ENCODE measurements at regions not wholly inside any gene's neighbourhood (a gene's known extent, or its start where the extent isn't known, plus 50 kb on each side); places are given as distances from the start of the nearest gene placed in this dataset.

DNA sequence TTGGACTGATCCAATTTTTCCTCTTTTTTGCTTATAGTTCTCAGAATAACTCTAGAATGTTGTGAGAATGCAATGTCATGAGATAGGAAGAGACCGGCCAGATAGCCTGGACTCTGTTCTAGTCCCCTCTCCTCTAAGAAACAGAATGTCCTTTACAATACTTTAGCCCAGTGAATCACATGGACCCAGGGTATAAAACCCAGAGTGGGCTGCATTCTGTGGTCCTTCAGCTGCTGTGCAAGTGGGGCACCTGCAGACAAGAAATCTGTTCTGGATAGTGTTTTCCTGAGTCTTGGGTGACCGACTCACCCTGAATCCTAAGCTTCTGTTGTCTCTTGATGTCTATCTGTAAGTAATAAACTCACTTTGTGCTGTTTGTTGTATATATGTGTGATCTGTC lies 368.6 kb upstream of the DPH6 start:
- intact Hi-C loops (cut with micrococcal nuclease) = no loop called here
- RAD21 ChIA-PET (ENCODE audit: low non-redundant PET in 1 of 2, low total read pairs in 2 of 2, uncharacterized antibody in 2 of 2, unreplicated experiment in 2 of 2) = no interaction called here
- CTCF ChIA-PET = no interaction called here

More for the DNA sequence above, 368.6 kb upstream of the DPH6 start:
- Histone ChIP-seq H3K4me2 (ENCODE audit: low read length) (no peak overlapping the region), H3K9me3 (ENCODE audit: control insufficient read depth in 1 of 2, insufficient read depth in 1 of 2, low read depth in 1 of 2, low read length in 2 of 2) (no peaks in the 10 kb centered on the region; a peak in 1 of 4 replicates), H3K27ac (ENCODE audit: low read depth, low read length) (no peak overlapping the region), H2AFZ (ENCODE audit: low read depth, low read length, poor library complexity, severe bottlenecking) (no peak overlapping the region), H3K9ac (ENCODE audit: low read length) (no peak overlapping the region), H3K9me2 (ENCODE audit: insufficient read depth) (no peaks in the 10 kb centered on the region), H3K36me3 (ENCODE audit: control insufficient read depth in 1 of 2, insufficient read depth in 2 of 2, low read length in 2 of 2) (no peaks in the 10 kb centered on the region), H3K4me1 (ENCODE audit: control insufficient read depth in 1 of 2, insufficient read depth in 2 of 2, low read length in 2 of 2) (no peaks in the 10 kb centered on the region), H3K4me3 (replicated peaks in 1 of 2; ENCODE audit: low read depth in 1 of 2, low read length in 2 of 2) (no peak overlapping the region), H3K79me2 (ENCODE audit: insufficient read depth, low read length) (no peaks in the 10 kb centered on the region), H4K20me1 (ENCODE audit: insufficient read depth) (no peaks in the 10 kb centered on the region), H3K27me3 (ENCODE audit: insufficient read depth, low read length) (no peaks in the 10 kb centered on the region)
- POLR2A ChIA-PET = no interaction called here
- TF ChIP-seq CBX3 (IDR thresholded peaks at IDR 0.05; ENCODE audit: low read depth) = no peak
- TF ChIP-seq EGR1 (IDR thresholded peaks at IDR 0.05; ENCODE audit: low read depth) = no peak
- TF ChIP-seq SIN3A (IDR thresholded peaks at IDR 0.05; ENCODE audit: low read depth) = no peak
- TF ChIP-seq, protein P1, sequence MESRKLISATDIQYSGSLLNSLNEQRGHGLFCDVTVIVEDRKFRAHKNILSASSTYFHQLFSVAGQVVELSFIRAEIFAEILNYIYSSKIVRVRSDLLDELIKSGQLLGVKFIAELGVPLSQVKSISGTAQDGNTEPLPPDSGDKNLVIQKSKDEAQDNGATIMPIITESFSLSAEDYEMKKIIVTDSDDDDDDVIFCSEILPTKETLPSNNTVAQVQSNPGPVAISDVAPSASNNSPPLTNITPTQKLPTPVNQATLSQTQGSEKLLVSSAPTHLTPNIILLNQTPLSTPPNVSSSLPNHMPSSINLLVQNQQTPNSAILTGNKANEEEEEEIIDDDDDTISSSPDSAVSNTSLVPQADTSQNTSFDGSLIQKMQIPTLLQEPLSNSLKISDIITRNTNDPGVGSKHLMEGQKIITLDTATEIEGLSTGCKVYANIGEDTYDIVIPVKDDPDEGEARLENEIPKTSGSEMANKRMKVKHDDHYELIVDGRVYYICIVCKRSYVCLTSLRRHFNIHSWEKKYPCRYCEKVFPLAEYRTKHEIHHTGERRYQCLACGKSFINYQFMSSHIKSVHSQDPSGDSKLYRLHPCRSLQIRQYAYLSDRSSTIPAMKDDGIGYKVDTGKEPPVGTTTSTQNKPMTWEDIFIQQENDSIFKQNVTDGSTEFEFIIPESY (IDR thresholded peaks at IDR 0.05; ENCODE audit: extremely low read depth, insufficient replicate concordance, low read length) = no peak
- no peak for TF ChIP-seq POLR2AphosphoS5 (IDR thresholded peaks at IDR 0.05; ENCODE audit: low read depth, low read length)
- no peak for TF ChIP-seq ZFX (IDR thresholded peaks at IDR 0.05)
- TF ChIP-seq YY1 (IDR thresholded peaks at IDR 0.05; ENCODE audit: extremely low read depth, insufficient replicate concordance, low read depth, low read length) = no peak
- no peak for TF ChIP-seq TCF7L2 (IDR thresholded peaks at IDR 0.05; ENCODE audit: borderline replicate concordance, extremely low read depth, insufficient read depth, insufficient read length)
- TF ChIP-seq, protein P2, sequence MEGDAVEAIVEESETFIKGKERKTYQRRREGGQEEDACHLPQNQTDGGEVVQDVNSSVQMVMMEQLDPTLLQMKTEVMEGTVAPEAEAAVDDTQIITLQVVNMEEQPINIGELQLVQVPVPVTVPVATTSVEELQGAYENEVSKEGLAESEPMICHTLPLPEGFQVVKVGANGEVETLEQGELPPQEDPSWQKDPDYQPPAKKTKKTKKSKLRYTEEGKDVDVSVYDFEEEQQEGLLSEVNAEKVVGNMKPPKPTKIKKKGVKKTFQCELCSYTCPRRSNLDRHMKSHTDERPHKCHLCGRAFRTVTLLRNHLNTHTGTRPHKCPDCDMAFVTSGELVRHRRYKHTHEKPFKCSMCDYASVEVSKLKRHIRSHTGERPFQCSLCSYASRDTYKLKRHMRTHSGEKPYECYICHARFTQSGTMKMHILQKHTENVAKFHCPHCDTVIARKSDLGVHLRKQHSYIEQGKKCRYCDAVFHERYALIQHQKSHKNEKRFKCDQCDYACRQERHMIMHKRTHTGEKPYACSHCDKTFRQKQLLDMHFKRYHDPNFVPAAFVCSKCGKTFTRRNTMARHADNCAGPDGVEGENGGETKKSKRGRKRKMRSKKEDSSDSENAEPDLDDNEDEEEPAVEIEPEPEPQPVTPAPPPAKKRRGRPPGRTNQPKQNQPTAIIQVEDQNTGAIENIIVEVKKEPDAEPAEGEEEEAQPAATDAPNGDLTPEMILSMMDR (IDR thresholded peaks at IDR 0.05 in 2 of 3, conservative IDR thresholded peaks at IDR 0.05 in 1 of 3; ENCODE audit: borderline replicate concordance in 1 of 3, insufficient read depth in 1 of 3, low read depth in 2 of 3, low read length in 2 of 3) = no peak
- DNase-seq (ENCODE audit: low read depth, low spot score) (no peak), ATAC-seq (no peak)
- no TSS peak for BruUV-seq (replicated peaks)

All from HCT116 (cell line).